Islet of Langerhans (tissue), 1 donor: ENCODE measurements at regions not wholly inside any gene's neighbourhood (a gene's known extent, or its start where the extent isn't known, plus 50 kb on each side); places are given as distances from the start of the nearest gene placed in this dataset.
"Not testable (repeated sequence)": the region's sequence is repeated elsewhere in the genome, so short reads cannot be mapped to it uniquely, and the experiment has no call there.

ENCODE experiments used
- FAIRE-seq: peaks from one replicate; lab custom pipeline; 2011; peaks lifted over from hg19 to GRCh38; lab: Jason Lieb, UNC

- FAIRE-seq: not testable (repeated sequence)
Measured at GRCh38 chr1:190019151-190019550, 458.5 kb downstream of the BRINP3 start.

GRCh38 chr1:190019717-190020116 lies 457.9 kb downstream of the BRINP3 start:
- no peak for FAIRE-seq

GRCh38 chr1:190022709-190023108 lies 455.0 kb downstream of the BRINP3 start:
- FAIRE-seq: no peak

DNA sequence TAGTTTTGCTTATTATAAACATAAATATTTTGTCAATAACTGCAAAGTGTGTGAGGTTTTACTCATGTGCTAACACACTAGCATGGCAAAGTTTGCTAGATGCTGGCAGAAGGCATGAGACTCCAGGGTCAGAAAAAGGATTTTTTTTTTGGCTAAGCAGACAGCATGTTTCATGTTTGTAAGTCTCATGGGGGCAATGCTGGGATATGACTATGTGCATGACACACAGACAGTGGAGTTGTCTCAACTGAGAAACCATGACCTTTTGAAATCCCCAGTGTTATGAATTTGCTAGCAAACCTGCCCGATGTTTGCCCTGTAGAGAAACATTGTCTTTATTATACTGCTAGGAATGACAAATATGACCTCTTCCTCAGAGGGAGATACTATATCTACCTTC lies 448.2 kb downstream of the BRINP3 start:
- no peak for FAIRE-seq

GRCh38 chr1:190043655-190044054 lies 434.0 kb downstream of the BRINP3 start:
- FAIRE-seq: no peak

DNA sequence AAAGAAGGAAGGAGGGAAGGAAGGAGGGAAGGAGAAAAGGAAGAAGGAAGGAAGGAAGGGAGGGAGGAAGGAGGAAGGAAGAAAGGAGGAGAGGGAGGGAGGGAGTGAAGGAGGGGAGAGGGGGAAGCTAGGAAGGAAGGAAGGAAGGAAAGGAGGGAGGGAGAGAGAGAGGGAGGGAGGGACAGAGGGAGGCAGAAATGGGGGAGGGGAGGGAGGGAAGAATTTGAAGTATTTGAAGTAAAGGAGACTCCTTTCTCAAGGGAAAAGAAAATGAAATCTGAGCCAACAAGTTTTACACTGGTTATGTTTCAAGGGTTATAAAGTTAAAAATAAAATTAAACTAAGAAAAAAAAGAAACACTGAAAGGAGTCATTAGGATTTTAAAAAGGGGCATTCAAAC lies 431.4 kb downstream of the BRINP3 start:
- no peak for FAIRE-seq
